ENCODE measurements at regions not wholly inside any gene's neighbourhood (a gene's known extent, or its start where the extent isn't known, plus 50 kb on each side); places are given as distances from the start of the nearest gene placed in this dataset.

DNA sequence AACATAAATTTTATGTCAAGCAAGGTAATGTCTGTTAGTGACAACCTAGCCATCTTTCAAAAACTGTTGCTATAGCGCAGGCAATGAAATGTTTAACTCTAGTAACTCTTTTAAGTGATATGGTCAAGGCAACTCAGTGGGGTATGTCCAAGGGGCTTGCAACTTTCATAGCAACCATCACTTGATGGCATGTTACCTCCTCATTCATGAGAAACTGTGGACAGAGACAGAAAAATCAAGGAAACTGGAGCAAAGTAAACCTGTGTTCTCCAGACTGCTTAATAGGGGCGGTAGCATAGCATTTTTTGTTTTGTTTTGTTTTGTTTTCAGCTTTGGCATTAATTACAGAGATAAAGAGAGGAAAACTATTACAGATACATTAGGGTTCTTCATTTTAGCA lies 1456.8 kb upstream of the AGA start:
- Mint-ChIP-seq H3K27me3 (ENCODE audit: unreplicated experiment) (peaks cover 1% of the 10 kb centered on the region), H3K27ac (ENCODE audit: unreplicated experiment) (no peak overlapping the region), H3K4me1 (ENCODE audit: unreplicated experiment) (no peaks in the 10 kb centered on the region), H3K36me3 (ENCODE audit: low read depth, unreplicated experiment) (no peaks in the 10 kb centered on the region), H3K9me3 (ENCODE audit: unreplicated experiment) (no peaks in the 10 kb centered on the region), H3K4me3 (ENCODE audit: unreplicated experiment) (no peak overlapping the region)
- DNase-seq (ENCODE audit: low spot score), result no peak
- TF ChIP-seq, protein P1, sequence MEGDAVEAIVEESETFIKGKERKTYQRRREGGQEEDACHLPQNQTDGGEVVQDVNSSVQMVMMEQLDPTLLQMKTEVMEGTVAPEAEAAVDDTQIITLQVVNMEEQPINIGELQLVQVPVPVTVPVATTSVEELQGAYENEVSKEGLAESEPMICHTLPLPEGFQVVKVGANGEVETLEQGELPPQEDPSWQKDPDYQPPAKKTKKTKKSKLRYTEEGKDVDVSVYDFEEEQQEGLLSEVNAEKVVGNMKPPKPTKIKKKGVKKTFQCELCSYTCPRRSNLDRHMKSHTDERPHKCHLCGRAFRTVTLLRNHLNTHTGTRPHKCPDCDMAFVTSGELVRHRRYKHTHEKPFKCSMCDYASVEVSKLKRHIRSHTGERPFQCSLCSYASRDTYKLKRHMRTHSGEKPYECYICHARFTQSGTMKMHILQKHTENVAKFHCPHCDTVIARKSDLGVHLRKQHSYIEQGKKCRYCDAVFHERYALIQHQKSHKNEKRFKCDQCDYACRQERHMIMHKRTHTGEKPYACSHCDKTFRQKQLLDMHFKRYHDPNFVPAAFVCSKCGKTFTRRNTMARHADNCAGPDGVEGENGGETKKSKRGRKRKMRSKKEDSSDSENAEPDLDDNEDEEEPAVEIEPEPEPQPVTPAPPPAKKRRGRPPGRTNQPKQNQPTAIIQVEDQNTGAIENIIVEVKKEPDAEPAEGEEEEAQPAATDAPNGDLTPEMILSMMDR (IDR thresholded peaks at IDR 0.05; ENCODE audit: unreplicated experiment), result no peak

DNA sequence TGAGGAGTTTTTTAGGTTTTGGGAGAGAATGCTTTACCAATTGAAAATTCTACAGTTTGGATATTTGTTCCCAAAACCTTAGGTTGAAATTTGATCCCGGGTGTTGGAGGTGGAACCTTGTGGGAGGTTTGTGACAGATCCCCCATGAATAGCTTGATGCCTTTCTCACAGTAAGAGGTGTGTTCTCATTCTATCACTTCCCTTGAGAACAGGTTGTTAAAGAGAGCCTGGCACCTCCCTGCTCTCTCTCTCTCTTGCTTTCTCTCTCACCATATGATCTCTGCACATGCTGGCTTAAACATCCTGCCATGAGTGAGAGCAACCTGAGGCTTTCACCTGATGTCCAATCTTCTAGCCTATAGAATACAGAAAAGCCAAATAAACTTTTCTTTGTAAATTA lies 1475.5 kb upstream of the AGA start:
- Mint-ChIP-seq H3K9me3 (ENCODE audit: unreplicated experiment) (peaks cover 3% of the 10 kb centered on the region), H3K27me3 (ENCODE audit: unreplicated experiment) (no peaks in the 10 kb centered on the region), H3K4me3 (ENCODE audit: unreplicated experiment) (no peak overlapping the region), H3K36me3 (ENCODE audit: low read depth, unreplicated experiment) (peaks cover 3% of the 10 kb centered on the region), H3K4me1 (ENCODE audit: unreplicated experiment) (no peaks in the 10 kb centered on the region), H3K27ac (ENCODE audit: unreplicated experiment) (no peak overlapping the region)
- no peak for DNase-seq (ENCODE audit: low spot score)
- TF ChIP-seq, protein P1 (IDR thresholded peaks at IDR 0.05; ENCODE audit: unreplicated experiment), result no peak

DNA sequence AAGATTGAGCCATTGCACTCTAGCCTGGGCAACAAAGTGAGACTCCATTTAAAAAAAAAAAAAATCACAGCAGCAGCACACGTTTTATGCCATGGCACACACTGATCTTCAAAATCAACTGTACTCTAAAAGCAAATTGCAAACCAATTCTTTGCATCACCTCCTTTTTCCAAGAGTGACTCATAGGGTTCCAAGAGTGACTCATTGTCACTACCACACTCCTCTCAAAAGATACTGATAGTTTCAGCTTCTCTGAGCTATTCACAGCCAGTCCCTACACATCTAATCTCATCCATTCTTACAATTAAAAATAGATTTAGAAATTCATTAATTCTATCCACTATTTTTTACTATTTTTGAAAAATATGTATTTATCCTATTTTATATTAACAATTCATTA lies 1494.9 kb upstream of the AGA start:
- Mint-ChIP-seq H3K4me1 (ENCODE audit: unreplicated experiment) (no peaks in the 10 kb centered on the region), H3K36me3 (ENCODE audit: low read depth, unreplicated experiment) (no peaks in the 10 kb centered on the region), H3K27ac (ENCODE audit: unreplicated experiment) (no peak overlapping the region), H3K27me3 (ENCODE audit: unreplicated experiment) (no peaks in the 10 kb centered on the region), H3K9me3 (ENCODE audit: unreplicated experiment) (no peaks in the 10 kb centered on the region), H3K4me3 (ENCODE audit: unreplicated experiment) (no peak overlapping the region)
- TF ChIP-seq, protein P1 (IDR thresholded peaks at IDR 0.05; ENCODE audit: unreplicated experiment), result no peak
- DNase-seq (ENCODE audit: low spot score), result no peak

DNA sequence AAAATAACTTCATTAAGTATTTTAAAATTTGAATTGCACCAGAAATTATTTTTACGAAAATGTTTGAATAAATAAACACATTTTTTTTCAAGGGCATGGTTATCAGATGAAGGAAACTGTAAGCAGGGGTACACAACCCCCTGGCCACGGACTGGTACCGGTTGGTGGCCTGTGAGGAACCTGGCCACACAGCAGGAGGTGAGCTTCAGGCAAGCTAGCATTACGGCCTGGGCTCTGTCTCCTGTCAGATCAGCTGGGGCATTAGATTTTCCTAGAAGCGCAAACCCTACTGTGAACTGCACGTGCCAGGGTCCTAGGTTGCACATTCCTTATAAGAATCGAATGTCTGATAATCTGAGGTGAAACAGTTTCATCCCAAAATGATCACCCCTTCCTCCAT lies 1499.7 kb upstream of the AGA start:
- H3K9me3 Mint-ChIP-seq (ENCODE audit: unreplicated experiment), result no peaks in the 10 kb centered on the region
- TF ChIP-seq, protein P1 (IDR thresholded peaks at IDR 0.05; ENCODE audit: unreplicated experiment), result no peak
- H3K4me3 Mint-ChIP-seq (ENCODE audit: unreplicated experiment), result no peak overlapping the region

DNA sequence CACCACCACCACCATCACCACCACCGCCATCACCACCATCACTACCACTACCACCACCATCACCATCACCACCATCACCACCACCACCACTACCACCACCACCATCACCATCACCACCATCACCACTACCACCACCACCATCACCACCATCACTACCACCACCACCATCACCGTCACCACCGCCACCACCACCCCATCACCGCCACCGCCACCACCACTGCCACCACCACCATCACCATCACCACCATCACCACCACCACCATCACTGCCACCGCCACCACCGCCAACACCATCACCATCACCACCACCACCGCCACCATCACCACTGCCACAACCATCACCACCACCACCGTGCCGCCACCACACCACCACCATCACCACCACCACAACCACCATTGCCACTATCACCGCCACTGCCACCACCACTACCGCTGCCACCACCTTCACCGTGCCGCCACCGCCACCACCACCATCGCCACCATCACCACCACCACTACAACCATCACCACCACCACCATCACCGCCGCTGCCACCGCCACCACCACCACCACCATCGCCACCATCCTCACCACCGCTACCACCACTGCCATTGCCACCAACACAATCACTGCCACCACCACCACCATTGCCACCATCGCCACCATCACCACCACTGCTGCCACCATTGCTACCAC lies 1511.3 kb upstream of the AGA start:
- TF ChIP-seq, protein P1 (IDR thresholded peaks at IDR 0.05; ENCODE audit: unreplicated experiment), result no peak
- H3K9me3 Mint-ChIP-seq (ENCODE audit: unreplicated experiment), result no peaks in the 10 kb centered on the region
- H3K27me3 Mint-ChIP-seq (ENCODE audit: unreplicated experiment), result peaks cover 5% of the 10 kb centered on the region
- H3K36me3 Mint-ChIP-seq (ENCODE audit: low read depth, unreplicated experiment), result peaks cover 17% of the 10 kb centered on the region
- H3K27ac Mint-ChIP-seq (ENCODE audit: unreplicated experiment), result no peak overlapping the region
- H3K4me1 Mint-ChIP-seq (ENCODE audit: unreplicated experiment), result no peaks in the 10 kb centered on the region
- DNase-seq (ENCODE audit: low spot score), result no peak
- H3K4me3 Mint-ChIP-seq (ENCODE audit: unreplicated experiment), result no peak overlapping the region

More for the DNA sequence above, 1499.7 kb upstream of the AGA start:
- Mint-ChIP-seq H3K4me1 (ENCODE audit: unreplicated experiment) (no peaks in the 10 kb centered on the region), H3K27ac (ENCODE audit: unreplicated experiment) (no peak overlapping the region), H3K27me3 (ENCODE audit: unreplicated experiment) (no peaks in the 10 kb centered on the region), H3K36me3 (ENCODE audit: low read depth, unreplicated experiment) (no peaks in the 10 kb centered on the region)
- no peak for DNase-seq (ENCODE audit: low spot score)

All from endothelial cell (in vitro differentiated cells).